ENCODE measurements at regions not wholly inside any gene's neighbourhood (a gene's known extent, or its start where the extent isn't known, plus 50 kb on each side); places are given as distances from the start of the nearest gene placed in this dataset.

DNA sequence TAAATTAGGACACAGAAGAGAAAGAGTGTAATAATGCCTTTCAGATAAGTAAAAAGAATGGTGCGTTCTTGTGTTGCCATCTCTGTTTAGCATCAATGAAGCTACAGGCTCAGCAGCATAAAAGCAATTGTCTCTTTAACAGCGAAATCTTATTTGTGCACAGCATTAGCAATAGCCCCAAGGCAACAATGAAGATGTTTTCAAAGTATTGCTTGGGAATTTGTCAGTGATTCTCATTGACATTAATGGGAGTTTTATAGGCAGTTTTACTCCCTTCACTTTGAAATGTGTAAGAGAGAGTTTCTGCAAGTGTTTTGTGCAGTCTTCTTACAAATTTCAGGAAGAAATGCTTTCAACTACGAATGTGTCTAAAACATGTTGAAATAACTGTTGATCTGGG is 633.0 kb downstream of the TLL1 start:
- H3K4me3 ChIP-seq (ENCODE audit: low read depth, low read length), result no peak overlapping the region
- no peak for DNase-seq (ENCODE audit: low read depth)
- TF ChIP-seq, protein P1, sequence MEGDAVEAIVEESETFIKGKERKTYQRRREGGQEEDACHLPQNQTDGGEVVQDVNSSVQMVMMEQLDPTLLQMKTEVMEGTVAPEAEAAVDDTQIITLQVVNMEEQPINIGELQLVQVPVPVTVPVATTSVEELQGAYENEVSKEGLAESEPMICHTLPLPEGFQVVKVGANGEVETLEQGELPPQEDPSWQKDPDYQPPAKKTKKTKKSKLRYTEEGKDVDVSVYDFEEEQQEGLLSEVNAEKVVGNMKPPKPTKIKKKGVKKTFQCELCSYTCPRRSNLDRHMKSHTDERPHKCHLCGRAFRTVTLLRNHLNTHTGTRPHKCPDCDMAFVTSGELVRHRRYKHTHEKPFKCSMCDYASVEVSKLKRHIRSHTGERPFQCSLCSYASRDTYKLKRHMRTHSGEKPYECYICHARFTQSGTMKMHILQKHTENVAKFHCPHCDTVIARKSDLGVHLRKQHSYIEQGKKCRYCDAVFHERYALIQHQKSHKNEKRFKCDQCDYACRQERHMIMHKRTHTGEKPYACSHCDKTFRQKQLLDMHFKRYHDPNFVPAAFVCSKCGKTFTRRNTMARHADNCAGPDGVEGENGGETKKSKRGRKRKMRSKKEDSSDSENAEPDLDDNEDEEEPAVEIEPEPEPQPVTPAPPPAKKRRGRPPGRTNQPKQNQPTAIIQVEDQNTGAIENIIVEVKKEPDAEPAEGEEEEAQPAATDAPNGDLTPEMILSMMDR (IDR thresholded peaks at IDR 0.05; ENCODE audit: insufficient read depth, low read depth, low read length), result no peak

DNA sequence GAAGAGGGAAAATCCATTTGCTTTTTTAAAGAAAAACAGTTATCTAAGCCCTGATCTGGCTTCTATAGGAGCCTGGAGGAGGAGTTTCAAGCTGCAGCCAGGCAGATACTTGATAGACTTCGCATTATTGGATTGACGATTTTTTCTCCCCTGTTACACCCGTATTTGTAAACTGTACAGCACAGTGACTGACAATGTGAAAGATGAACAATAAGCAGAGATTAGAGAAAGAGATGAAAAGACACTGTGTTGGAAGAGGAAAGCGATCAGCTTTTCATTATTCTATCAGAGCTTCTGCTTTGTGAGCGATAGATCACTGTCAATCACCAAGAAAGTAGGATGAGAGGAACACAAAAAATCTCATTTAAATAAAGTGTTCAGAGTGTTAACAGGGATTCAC is 639.2 kb downstream of the TLL1 start:
- no peak for DNase-seq (ENCODE audit: low read depth)
- TF ChIP-seq, protein P1 (IDR thresholded peaks at IDR 0.05; ENCODE audit: insufficient read depth, low read depth, low read length), result no peak
- H3K4me3 ChIP-seq (ENCODE audit: low read depth, low read length), result no peak overlapping the region

DNA sequence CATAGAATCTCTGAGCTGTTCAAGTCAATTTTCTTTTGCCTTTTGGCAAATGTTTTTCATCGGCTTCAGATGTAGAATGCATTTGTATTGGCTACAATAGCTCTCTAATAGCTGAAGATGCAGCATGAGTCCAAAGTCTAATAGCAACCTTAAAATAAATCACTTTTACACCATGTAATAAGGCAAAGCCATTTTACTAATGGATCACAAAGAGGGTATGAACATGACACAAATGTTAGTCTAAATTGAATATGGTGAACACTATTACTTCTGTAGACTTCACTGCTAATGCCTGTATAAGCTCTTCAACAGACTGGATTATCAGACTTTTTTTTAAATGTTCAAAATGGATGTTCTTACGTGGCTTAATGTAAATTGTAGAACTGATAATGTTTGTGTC is 645.3 kb downstream of the TLL1 start:
- no peak for DNase-seq (ENCODE audit: low read depth)

DNA sequence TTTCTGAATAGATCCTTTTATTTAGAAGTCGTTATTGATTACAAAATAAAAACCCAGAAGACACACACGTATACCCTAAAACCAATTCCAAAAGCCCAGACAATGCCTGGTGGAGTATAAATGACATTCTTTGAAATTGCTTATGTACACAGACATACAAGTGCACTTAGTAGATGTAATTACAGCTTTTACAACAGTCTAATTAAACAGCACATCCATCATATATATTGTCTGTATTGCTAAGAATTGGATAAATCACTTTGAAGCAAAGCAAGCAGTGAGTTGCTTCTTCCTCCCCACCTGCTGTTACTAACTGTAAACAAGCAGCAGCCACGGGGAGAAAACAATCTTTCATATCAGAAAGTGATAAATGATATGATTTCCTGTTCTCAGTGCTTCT is 645.7 kb downstream of the TLL1 start:
- no peak for DNase-seq (ENCODE audit: low read depth)
- no peak overlapping the region for H3K4me3 ChIP-seq (ENCODE audit: low read depth, low read length)
- TF ChIP-seq, protein P1 (IDR thresholded peaks at IDR 0.05; ENCODE audit: insufficient read depth, low read depth, low read length), result no peak

More for the DNA sequence above, 645.3 kb downstream of the TLL1 start:
- TF ChIP-seq, protein P1 (IDR thresholded peaks at IDR 0.05; ENCODE audit: insufficient read depth, low read depth, low read length), result no peak
- no peak overlapping the region for H3K4me3 ChIP-seq (ENCODE audit: low read depth, low read length)

DNA sequence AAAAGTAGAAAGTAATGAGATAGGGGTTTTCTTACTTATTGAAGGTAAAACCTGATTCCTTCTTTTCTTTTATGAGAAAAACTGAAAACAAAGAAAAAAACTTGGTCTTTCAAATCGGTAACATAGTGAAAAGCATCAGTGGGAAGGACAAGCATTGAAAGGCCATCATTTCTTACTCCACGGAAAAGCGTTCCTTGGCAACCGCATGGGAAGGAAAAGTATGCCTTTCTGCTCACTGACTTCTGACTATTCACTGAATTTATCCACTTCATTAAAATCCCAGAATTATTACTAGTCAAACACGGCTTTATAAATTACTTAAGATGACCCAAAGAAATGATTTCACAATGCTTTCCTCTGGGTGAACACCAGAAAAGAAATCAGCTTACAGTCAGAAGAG is 646.7 kb downstream of the TLL1 start:
- H3K4me3 ChIP-seq (ENCODE audit: low read depth, low read length), result no peak overlapping the region
- TF ChIP-seq, protein P1 (IDR thresholded peaks at IDR 0.05; ENCODE audit: insufficient read depth, low read depth, low read length), result no peak
- DNase-seq (ENCODE audit: low read depth), result no peak

DNA sequence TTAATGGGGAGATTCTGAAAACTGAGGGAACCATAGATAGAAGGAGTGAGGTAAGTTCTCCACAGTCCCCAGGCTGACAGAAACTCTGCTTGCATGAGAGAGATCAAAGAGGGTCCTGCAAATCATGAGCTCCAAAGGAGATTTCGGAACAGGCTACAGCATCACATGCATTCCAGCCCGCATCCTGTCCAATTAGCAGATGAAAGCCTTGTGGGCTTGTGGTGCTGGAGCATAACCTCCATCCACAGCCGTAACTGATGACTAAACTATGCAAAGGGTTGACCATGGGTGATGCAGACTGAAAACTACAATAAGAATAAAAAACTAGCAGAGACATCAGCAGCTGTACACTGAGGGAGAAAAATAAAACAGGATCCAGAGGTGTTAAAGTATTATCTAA is 654.5 kb downstream of the TLL1 start:
- TF ChIP-seq, protein P1 (IDR thresholded peaks at IDR 0.05; ENCODE audit: insufficient read depth, low read depth, low read length), result no peak
- DNase-seq (ENCODE audit: low read depth), result no peak
- no peak overlapping the region for H3K4me3 ChIP-seq (ENCODE audit: low read depth, low read length)

DNA sequence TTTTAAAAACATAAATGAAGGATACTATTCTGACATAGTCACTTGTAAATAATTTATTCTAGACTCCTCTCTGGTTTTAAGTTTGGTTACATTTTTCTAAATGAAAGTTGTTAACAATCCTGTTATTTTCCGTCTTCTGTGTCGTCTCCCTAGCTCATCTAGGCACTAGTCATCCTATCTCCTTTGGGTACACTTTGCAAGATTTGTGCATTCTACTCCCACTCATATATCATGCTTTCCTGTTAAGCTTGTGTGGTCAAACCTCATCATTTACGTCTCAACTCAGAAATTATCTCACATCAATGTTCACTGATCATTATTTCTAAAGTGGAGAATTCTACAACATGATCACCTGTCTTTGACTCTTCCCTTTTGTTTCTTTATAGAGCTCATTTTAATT is 658.7 kb downstream of the TLL1 start:
- DNase-seq (ENCODE audit: low read depth), result no peak
- H3K4me3 ChIP-seq (ENCODE audit: low read depth, low read length), result no peak overlapping the region
- TF ChIP-seq, protein P1 (IDR thresholded peaks at IDR 0.05; ENCODE audit: insufficient read depth, low read depth, low read length), result no peak
